HL-60 (cell line): ENCODE measurements at regions not wholly inside any gene's neighbourhood (a gene's known extent, or its start where the extent isn't known, plus 50 kb on each side); places are given as distances from the start of the nearest gene placed in this dataset.

Experiments
- DNase-seq, 2 experiments: peaks; one replicate each; pipeline ENCODE4 v3.0.0-alpha.2; 2010 to 2020; ENCODE audit warnings: low read depth in 1 of 2, low spot score in 1 of 2
- H3K27ac ChIP-seq: fragments of 250-450 bp; sonication (Bioruptor Pico); replicated peaks from 2 replicates; pipeline ENCODE4 v1.5.1; 2020; ENCODE audit warnings: mild to moderate bottlenecking, moderate library complexity
- H3K27me3 ChIP-seq: fragments of 250-450 bp; sonication (Bioruptor Pico); 2 replicates; pipeline ENCODE4 v1.5.1; 2021; ENCODE audit warnings: mild to moderate bottlenecking, moderate library complexity; ENCODE audit not compliant: insufficient read depth, poor library complexity, severe bottlenecking
- H3K4me3 ChIP-seq: replicated peaks from 2 replicates; pipeline ENCODE4 v1.5.1; 2011; ENCODE audit warnings: mild to moderate bottlenecking, control low read depth, low read length; ENCODE audit not compliant: insufficient read depth
- GABPA ChIP-seq: IDR thresholded peaks from 2 replicates; pipeline ENCODE4 v1.6.1; 2012; ENCODE audit warnings: low read depth
- POLR2AphosphoS5 ChIP-seq: IDR thresholded peaks from 2 replicates; pipeline ENCODE4 v1.6.1; 2012; ENCODE audit warnings: low read depth
- SPI1 ChIP-seq: IDR thresholded peaks from 2 replicates; pipeline ENCODE4 v1.6.1; 2012; ENCODE audit warnings: low read depth, mild to moderate bottlenecking, borderline replicate concordance
- TF ChIP-seq, protein P1 (sequence below): IDR thresholded peaks from 2 replicates; pipeline ENCODE4 v1.6.1; 2012; ENCODE audit warnings: low read depth; ENCODE audit not compliant: insufficient replicate concordance
- TF ChIP-seq, protein P2 (sequence below): IDR thresholded peaks from one replicate; pipeline ENCODE4 v1.5.1; 2011; ENCODE audit warnings: low read length, control low read depth, inconsistent platforms; ENCODE audit not compliant: insufficient read depth

DNA sequence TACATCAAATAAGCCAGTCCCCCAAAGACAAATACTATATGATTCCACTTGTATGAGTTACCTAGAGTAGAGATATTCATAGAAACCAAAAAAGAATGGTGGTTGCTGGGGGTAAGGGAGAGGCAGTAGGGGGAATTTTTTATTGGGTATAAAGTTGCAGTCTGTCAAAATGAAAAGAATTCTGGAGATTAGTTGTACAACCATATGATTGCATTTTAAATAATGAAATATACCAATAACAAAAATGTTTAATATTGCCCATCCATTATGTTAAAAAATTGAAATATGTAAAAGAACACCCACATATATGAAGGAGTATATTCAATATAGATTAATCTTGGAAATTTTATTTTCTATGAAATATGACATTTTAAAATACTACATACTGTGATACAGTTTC, 1383.5 kb downstream of the FSCB start:
- Histone ChIP-seq H3K4me3 (no peak overlapping the region), H3K27ac (no peak overlapping the region), H3K27me3 (no peaks in the 10 kb centered on the region)
- DNase-seq, result no peak
- no peak for TF ChIP-seq POLR2AphosphoS5
- TF ChIP-seq, protein P1, sequence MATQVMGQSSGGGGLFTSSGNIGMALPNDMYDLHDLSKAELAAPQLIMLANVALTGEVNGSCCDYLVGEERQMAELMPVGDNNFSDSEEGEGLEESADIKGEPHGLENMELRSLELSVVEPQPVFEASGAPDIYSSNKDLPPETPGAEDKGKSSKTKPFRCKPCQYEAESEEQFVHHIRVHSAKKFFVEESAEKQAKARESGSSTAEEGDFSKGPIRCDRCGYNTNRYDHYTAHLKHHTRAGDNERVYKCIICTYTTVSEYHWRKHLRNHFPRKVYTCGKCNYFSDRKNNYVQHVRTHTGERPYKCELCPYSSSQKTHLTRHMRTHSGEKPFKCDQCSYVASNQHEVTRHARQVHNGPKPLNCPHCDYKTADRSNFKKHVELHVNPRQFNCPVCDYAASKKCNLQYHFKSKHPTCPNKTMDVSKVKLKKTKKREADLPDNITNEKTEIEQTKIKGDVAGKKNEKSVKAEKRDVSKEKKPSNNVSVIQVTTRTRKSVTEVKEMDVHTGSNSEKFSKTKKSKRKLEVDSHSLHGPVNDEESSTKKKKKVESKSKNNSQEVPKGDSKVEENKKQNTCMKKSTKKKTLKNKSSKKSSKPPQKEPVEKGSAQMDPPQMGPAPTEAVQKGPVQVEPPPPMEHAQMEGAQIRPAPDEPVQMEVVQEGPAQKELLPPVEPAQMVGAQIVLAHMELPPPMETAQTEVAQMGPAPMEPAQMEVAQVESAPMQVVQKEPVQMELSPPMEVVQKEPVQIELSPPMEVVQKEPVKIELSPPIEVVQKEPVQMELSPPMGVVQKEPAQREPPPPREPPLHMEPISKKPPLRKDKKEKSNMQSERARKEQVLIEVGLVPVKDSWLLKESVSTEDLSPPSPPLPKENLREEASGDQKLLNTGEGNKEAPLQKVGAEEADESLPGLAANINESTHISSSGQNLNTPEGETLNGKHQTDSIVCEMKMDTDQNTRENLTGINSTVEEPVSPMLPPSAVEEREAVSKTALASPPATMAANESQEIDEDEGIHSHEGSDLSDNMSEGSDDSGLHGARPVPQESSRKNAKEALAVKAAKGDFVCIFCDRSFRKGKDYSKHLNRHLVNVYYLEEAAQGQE, result no peak
- TF ChIP-seq, protein P2, sequence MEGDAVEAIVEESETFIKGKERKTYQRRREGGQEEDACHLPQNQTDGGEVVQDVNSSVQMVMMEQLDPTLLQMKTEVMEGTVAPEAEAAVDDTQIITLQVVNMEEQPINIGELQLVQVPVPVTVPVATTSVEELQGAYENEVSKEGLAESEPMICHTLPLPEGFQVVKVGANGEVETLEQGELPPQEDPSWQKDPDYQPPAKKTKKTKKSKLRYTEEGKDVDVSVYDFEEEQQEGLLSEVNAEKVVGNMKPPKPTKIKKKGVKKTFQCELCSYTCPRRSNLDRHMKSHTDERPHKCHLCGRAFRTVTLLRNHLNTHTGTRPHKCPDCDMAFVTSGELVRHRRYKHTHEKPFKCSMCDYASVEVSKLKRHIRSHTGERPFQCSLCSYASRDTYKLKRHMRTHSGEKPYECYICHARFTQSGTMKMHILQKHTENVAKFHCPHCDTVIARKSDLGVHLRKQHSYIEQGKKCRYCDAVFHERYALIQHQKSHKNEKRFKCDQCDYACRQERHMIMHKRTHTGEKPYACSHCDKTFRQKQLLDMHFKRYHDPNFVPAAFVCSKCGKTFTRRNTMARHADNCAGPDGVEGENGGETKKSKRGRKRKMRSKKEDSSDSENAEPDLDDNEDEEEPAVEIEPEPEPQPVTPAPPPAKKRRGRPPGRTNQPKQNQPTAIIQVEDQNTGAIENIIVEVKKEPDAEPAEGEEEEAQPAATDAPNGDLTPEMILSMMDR, result no peak
- no peak for TF ChIP-seq GABPA
- no peak for TF ChIP-seq SPI1

DNA sequence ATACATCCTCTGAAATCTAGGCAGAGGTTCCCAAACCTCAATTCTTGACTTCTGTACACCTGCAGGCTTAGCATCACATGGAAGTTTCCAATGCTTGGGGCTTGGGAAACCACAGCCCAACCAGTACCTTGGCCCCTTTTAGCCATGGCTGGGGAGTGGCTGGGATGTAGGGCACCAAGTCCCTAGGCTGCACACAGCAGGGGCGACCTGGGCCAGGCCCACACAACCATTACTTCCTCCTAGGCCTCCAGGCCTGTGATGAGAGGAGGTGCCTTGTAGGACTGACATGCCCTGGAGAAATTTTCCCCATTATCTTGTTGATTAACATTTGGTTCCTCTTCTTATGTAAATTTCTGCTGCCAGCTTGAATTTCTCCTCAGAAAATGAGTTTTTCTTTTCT, 1387.4 kb downstream of the FSCB start:
- TF ChIP-seq POLR2AphosphoS5 (no peak), SPI1 (no peak), GABPA (no peak)
- TF ChIP-seq, protein P2, result no peak
- TF ChIP-seq, protein P1, result no peak

DNA sequence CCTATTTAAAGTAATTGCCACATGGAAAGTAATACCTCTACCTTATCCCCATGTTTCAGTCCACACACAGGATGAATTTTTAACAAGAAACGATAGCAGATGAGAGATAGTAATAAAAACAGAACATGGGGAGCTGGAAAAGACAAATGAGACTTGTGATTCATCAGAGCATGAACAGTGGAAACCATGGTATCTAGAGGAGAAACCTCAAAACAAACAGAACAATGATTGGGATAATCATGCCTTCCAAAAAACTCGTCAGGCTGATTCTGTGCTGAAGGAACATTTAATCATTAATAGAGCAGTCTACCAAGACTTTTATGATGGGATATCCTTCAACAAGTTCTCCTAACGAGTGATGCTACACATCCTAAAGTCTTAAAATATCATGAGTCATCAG, 1390.7 kb downstream of the FSCB start:
- TF ChIP-seq GABPA, result no peak
- TF ChIP-seq, protein P1, result no peak
- no peak for TF ChIP-seq POLR2AphosphoS5
- TF ChIP-seq, protein P2, result no peak
- Histone ChIP-seq H3K4me3 (no peak overlapping the region), H3K27ac (no peak overlapping the region), H3K27me3 (no peaks in the 10 kb centered on the region)
- DNase-seq, result no peak

More for the DNA sequence above, 1387.4 kb downstream of the FSCB start:
- H3K27me3 ChIP-seq, result no peaks in the 10 kb centered on the region
- no peak overlapping the region for H3K27ac ChIP-seq
- H3K4me3 ChIP-seq, result no peak overlapping the region
- DNase-seq, result no peak
